OCI-LY3 (cell line): ENCODE measurements at regions not wholly inside any gene's neighbourhood (a gene's known extent, or its start where the extent isn't known, plus 50 kb on each side); places are given as distances from the start of the nearest gene placed in this dataset.

ENCODE experiments used
- EZH2phosphoT487 ChIP-seq: fragments of 200-600 bp; shearing (Covaris generic); IDR thresholded peaks from 2 replicates; pipeline ENCODE4 v1.6.1; 2018; ENCODE audit warnings: antibody characterized with exemption, mixed run types, low read depth
- TF ChIP-seq, protein P1 (sequence below): fragments of 200-600, 300-600 bp; sonication (generic); IDR thresholded peaks from 2 replicates; pipeline ENCODE4 v1.5.1; 2014; ENCODE audit warnings: antibody characterized with exemption, low read length, low read depth

DNA sequence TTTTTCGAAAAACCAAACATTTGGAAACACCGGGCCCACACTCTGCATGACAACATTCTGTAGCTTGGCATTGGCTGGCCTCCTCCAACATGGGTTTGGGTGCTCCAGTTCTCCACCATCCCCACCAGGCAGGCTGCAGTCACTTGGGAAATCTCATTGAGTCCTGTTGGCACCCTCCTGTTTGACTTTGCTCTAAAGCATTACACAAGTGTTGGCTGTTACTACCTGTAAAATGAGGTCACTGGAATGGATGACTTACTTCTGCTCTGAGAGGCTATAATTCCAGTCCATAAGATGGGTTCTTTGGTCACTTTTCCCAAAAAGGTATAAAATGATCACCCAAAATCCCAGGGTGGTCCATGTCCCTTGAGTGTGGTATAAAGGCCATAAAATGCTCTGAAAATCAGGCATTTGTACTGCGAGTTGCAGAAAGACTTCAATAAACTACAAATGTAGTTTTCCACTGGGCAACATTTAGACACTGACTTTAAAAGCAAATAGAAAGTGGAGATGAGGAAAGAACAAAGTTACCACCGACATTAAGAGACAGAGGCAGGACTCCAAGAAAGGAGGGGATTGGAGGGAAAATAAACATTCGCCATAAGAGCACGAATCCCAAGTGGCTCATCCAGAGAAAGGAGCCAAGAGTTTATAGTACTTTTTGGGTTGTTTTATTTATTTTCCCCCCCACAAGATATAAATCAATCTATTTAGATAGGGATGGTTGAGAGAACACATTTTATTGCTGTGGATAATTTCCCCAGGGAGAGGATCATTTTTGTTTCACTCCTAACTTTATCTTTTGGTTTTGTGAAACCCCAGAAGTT lies 295.1 kb downstream of the TLE1 start:
- TF ChIP-seq, protein P1, sequence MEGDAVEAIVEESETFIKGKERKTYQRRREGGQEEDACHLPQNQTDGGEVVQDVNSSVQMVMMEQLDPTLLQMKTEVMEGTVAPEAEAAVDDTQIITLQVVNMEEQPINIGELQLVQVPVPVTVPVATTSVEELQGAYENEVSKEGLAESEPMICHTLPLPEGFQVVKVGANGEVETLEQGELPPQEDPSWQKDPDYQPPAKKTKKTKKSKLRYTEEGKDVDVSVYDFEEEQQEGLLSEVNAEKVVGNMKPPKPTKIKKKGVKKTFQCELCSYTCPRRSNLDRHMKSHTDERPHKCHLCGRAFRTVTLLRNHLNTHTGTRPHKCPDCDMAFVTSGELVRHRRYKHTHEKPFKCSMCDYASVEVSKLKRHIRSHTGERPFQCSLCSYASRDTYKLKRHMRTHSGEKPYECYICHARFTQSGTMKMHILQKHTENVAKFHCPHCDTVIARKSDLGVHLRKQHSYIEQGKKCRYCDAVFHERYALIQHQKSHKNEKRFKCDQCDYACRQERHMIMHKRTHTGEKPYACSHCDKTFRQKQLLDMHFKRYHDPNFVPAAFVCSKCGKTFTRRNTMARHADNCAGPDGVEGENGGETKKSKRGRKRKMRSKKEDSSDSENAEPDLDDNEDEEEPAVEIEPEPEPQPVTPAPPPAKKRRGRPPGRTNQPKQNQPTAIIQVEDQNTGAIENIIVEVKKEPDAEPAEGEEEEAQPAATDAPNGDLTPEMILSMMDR: no peak
- no peak for TF ChIP-seq EZH2phosphoT487
